ENCODE measurements at regions not wholly inside any gene's neighbourhood (a gene's known extent, or its start where the extent isn't known, plus 50 kb on each side); places are given as distances from the start of the nearest gene placed in this dataset.

GRCh38 chr11:121953122-121953521 is 162.9 kb downstream of the BLID start (continued):
- TF ChIP-seq CREBL2 (CRISPR knock-in tag; IDR thresholded peaks at IDR 0.05; ENCODE audit: borderline replicate concordance) = no peak

- no TSS peak for BruUV-seq (replicated peaks)
- no peak overlapping the region for H3K4me3 ChIP-seq (replicated peaks in 1 of 3; ENCODE audit: insufficient read depth in 1 of 3, low read depth in 2 of 3, low read length in 3 of 3)
- ChIA-PET CTCF (ENCODE audit: low intra/inter-chr PET ratio, low total read pairs) (no interaction called here), POLR2A (no interaction called here)
- intact Hi-C loops (cut with micrococcal nuclease; ENCODE audit: unreplicated experiment) = no loop called here
- DNase-seq (ENCODE audit: low spot score) (peak; percentile 46), ATAC-seq (peak; percentile 81), FAIRE-seq (no peak)
- in situ Hi-C loops (cut with HindIII; ENCODE audit: extremely low pct_ligation_motif_present, low pct_unique_long_range_greater_than_20kb) = no loop called here
- no peaks in the 10 kb centered on the region for H4K20me1 ChIP-seq (ENCODE audit: insufficient read depth, low read length)
- no peak overlapping the region for H3K9ac ChIP-seq (ENCODE audit: insufficient read depth, low read depth, low read length)
- peaks cover 31% of the 10 kb centered on the region for H3K4me1 ChIP-seq (ENCODE audit: insufficient read depth, low read length)
- H3K36me3 ChIP-seq (replicated peaks in 1 of 2; ENCODE audit: control insufficient read depth in 1 of 2, insufficient read depth in 2 of 2, low read length in 2 of 2) = no peaks in the 10 kb centered on the region
- no peak overlapping the region for H3K27ac ChIP-seq (ENCODE audit: extremely low read length, insufficient read depth, low read length)
- H3K4me2 ChIP-seq (ENCODE audit: low read depth, low read length) = no peak overlapping the region
- peak overlapping the region; percentile 60 for H2AFZ ChIP-seq (ENCODE audit: low read length)
- H3K79me2 ChIP-seq (ENCODE audit: insufficient read depth, low read length) = no peaks in the 10 kb centered on the region
- peaks cover 9% of the 10 kb centered on the region for H3K9me3 ChIP-seq (ENCODE audit: low read length)
- no peaks in the 10 kb centered on the region for H3K27me3 ChIP-seq (ENCODE audit: control insufficient read depth in 1 of 2, insufficient read depth in 2 of 2, low read length in 2 of 2)
- 0% methylated on average over 3 of the region's 3 CpGs for WGBS (ENCODE audit: low lambda C conversion rate)
- TF ChIP-seq ZNF446 (CRISPR knock-in tag; IDR thresholded peaks at IDR 0.05) = no peak
- no peak for TF ChIP-seq HNRNPH1 (optimal IDR thresholded peaks at IDR 0.05; ENCODE audit: low read depth, low read length)
- TF ChIP-seq XRCC5 (optimal IDR thresholded peaks at IDR 0.05; ENCODE audit: low read length) = no peak
- TF ChIP-seq ZFP1 (CRISPR knock-in tag; IDR thresholded peaks at IDR 0.05) = no peak
- no peak for TF ChIP-seq ZBTB25 (CRISPR knock-in tag; IDR thresholded peaks at IDR 0.05)
- peak; percentile 34 for TF ChIP-seq CTCF (CRISPR knock-in tag; IDR thresholded peaks at IDR 0.05)
- TF ChIP-seq ARNT2 (CRISPR knock-in tag; IDR thresholded peaks at IDR 0.05; ENCODE audit: low read depth) = no peak
- no peak for TF ChIP-seq ZC3H13 (CRISPR knock-in tag; IDR thresholded peaks at IDR 0.05)
- no peak for TF ChIP-seq SOX13 (IDR thresholded peaks at IDR 0.05)
- TF ChIP-seq SOX13 (CRISPR knock-in tag; conservative IDR thresholded peaks at IDR 0.05 in 1 of 2, IDR thresholded peaks at IDR 0.05 in 1 of 2) = peak in 1 of 2 experiments; percentile 11; a peak in 1 of 4 replicates
These were observed 165.9 kb downstream of the BLID start for GRCh38 chr11:121950160-121950559.

All from HepG2 (cell line).